ENCODE measurements at regions not wholly inside any gene's neighbourhood (a gene's known extent, or its start where the extent isn't known, plus 50 kb on each side); places are given as distances from the start of the nearest gene placed in this dataset.

DNA sequence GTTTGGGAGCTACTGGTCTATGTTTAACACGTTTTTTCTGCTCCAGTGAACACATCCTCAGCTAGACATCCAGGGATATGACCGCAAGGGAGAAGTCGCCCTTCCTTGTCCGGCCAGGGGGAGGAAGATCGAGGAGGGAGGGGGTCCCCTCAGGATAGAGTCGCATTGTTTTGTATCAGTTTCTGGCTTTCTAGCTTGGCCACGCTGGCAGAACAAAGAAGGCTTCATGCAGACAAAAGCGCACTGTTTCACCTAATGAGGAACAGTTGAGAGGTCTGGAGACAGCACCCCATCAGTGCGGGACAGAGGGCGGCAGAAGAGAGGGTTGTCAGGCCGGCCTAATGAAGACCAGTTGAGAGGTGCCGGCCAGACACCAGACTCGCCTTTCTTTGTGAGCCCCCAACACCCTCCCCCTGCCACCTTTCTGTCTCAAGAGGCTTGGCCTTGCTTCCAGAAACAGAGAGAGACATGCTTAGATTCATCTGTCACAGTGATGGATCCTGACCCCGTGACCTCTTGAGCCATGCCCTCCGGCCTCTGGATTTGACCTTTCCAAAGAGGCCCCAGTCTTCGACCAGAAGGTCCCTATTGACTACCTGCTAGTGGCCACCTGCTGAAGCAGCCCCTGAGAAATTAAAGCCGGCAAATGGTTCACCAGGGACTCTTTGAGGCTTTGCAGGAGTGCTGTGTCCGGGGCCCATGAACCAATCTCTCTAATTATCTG is 254.7 kb upstream of the TBX3 start:
- DNase-seq (no peak), ATAC-seq (ENCODE audit: poor library complexity) (no peak)
- intact Hi-C loops (cut with DNase I) = no loop called here

- intact Hi-C loops (cut with DNase I) = no loop called here
- no peak for DNase-seq
- no peak for ATAC-seq (ENCODE audit: poor library complexity)
These were observed 252.4 kb upstream of the TBX3 start for GRCh38 chr12:114936148-114937079.

GRCh38 chr12:114935658-114936057 is 251.7 kb upstream of the TBX3 start:
- intact Hi-C loops (cut with DNase I) = no loop called here
- DNase-seq = no peak
- ATAC-seq (ENCODE audit: poor library complexity) = no peak

- no peak for ATAC-seq (ENCODE audit: poor library complexity)
- intact Hi-C loops (cut with DNase I) = no loop called here
- DNase-seq = no peak
These were observed 249.6 kb upstream of the TBX3 start for GRCh38 chr12:114933428-114934160.

GRCh38 chr12:114932806-114933205 is 248.8 kb upstream of the TBX3 start:
- intact Hi-C loops (cut with DNase I) = no loop called here
- ATAC-seq (ENCODE audit: poor library complexity) (no peak), DNase-seq (no peak)

- ATAC-seq (ENCODE audit: poor library complexity) (no peak), DNase-seq (no peak)
- intact Hi-C loops (cut with DNase I) = no loop called here
These were observed 247.1 kb upstream of the TBX3 start for GRCh38 chr12:114931025-114931424.

DNA sequence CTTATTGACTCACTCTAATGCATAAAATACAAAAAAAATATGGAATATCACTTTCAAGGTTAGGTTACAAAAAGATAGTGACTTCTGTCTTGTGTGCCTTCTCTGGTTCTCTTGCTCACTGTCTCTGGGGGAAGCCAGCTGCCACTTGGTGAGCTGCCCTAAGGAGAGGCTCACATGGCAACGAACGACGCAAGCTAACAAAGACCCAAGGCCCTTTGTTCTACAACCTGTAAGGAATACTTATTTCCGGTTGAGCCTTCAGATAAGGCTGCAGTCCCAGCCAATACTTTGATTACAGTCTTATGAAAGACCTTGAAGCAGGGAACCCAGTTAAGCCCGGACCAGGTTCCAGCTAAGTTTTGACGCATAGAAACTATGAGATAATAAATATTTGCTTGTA is 242.4 kb upstream of the TBX3 start:
- no peak for ATAC-seq (ENCODE audit: poor library complexity)
- DNase-seq = no peak
- intact Hi-C loops (cut with DNase I) = no loop called here

DNA sequence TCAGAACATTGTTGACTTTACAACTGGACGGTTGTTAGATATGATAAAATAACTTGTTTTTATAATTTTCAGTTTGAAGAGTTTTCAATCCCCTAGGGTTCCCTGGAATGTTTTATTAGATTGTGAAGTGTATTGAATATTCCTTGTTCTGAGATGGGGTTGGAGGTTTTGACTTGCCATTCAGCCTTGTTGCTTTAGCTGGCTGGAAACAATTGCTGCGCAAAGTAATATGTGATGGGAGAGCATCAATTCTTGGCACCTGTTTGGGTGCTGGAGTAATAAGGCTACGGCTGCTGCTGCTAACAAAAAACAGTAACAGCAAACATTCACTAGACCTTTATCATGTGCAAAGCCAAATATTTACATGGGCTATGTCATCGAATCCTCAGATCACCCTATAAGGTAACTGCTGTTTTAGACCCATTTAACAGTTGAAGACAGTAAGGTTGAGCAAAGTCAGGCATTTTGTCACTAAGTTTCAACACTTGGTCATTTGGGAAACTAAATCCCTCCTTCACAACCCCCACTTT is 241.0 kb upstream of the TBX3 start:
- intact Hi-C loops (cut with DNase I) = no loop called here
- no peak for ATAC-seq (ENCODE audit: poor library complexity)
- no peak for DNase-seq

GRCh38 chr12:114921781-114922180 is 237.8 kb upstream of the TBX3 start:
- ATAC-seq (ENCODE audit: poor library complexity) (no peak), DNase-seq (no peak)
- intact Hi-C loops (cut with DNase I) = no loop called here

DNA sequence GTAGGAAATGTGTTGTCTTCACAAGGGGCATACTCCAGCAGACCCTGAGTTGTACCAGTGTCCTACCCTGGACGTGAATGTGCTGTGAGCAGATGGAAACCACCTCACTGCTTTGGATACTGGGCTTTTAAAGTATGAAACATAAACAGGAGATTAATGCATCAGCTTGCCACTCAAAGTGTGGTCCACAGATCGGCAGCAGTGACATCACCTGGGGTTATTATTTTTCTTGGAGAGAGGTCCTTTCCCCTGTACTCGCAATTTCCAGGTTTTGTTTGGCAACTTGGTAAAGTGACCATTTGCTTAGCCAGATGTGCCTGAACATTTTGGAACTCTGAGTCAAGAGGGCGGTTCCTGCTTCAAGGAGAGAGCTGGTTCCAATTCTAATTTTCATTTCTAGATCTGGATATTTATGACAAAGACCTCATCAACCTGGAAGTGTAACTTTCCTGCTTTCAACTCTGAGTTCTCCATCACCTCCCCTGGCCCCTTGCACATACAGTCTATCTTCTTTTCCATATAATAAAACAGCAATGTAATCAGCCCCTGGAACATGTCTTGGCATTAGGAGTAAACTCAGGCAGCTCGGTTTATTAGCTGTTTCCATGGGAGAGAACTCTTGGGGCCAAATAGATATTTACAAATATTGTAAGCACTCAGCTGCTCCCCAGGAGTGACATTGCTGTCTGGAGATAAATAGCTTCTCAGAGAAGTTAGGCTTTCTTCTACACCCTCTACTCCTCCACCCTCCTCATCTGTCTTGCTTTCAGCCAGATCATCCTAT is 237.0 kb upstream of the TBX3 start:
- DNase-seq (no peak), ATAC-seq (ENCODE audit: poor library complexity) (peak; percentile 60)
- intact Hi-C loops (cut with DNase I) = no loop called here

GRCh38 chr12:114919479-114919878 is 235.5 kb upstream of the TBX3 start:
- intact Hi-C loops (cut with DNase I) = no loop called here
- ATAC-seq (ENCODE audit: poor library complexity) (no peak), DNase-seq (no peak)

- DNase-seq = no peak
- intact Hi-C loops (cut with DNase I) = no loop called here
- ATAC-seq (ENCODE audit: poor library complexity) = no peak
These were observed 234.7 kb upstream of the TBX3 start for GRCh38 chr12:114918535-114919233.

DNA sequence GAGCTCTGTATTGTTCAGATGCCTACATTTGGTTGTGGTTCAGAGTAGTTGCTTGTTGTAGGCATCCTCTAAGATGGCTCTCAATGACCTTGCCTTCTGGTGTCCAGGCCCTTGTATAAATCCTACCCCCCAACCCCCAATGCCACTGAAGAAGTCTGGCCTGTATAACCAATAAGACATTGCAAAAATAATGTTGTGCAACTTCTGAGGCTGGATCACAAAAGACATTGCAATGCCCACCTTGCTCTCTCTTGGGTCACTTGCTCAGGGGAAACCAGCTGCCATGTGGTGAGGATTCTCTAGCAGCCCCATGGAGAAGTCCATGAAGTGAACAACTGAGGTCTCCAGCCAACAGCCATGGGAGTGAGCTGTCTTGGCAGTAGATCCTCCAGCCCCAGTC is 234.0 kb upstream of the TBX3 start:
- DNase-seq (no peak), ATAC-seq (ENCODE audit: poor library complexity) (no peak)
- intact Hi-C loops (cut with DNase I) = no loop called here

DNA sequence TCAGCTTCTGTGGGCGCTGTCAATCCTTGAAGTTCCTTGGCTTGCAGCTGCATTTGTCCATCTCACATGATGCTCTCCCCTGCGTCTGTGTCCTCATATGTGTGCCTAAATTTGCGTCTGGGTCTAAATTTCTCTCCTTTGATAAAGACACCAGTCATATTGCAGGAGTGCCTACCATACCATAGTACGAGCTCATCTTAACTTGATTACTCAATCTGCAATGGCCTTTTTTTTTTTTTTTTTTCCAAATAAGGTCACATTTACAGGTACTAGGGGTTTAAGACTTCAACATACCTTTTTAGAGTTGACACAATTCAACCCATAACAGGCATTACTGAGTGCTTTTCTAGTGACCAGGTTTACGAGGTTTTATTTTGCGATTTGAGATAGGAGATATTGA is 233.3 kb upstream of the TBX3 start:
- intact Hi-C loops (cut with DNase I) = no loop called here
- no peak for DNase-seq
- ATAC-seq (ENCODE audit: poor library complexity) = no peak

GRCh38 chr12:114916541-114916940 is 232.6 kb upstream of the TBX3 start:
- DNase-seq = no peak
- ATAC-seq (ENCODE audit: poor library complexity) = no peak
- intact Hi-C loops (cut with DNase I) = no loop called here

DNA sequence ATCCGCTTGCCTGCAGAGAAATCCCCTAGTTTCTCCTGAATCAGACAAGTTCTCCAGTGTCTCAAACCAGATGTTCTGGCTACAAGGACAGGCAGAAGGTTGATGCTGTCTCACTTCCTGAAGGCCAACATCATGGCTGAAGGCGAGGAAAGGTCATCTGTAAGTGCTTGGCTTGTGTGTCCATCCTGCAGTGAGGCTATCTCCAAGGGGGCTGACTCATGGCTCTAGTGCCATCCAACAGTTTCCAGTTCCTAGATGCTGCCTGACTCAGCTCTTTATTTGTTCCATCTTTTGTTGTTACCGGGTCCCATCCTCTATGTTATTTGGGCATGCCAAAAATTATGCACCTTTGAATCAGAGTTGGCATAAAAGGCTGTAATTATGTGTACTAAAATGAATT is 232.1 kb upstream of the TBX3 start:
- DNase-seq (no peak), ATAC-seq (ENCODE audit: poor library complexity) (no peak)
- intact Hi-C loops (cut with DNase I) = no loop called here

- ATAC-seq (ENCODE audit: poor library complexity) = no peak
These were observed 230.2 kb upstream of the TBX3 start for GRCh38 chr12:114913871-114914801.

More at GRCh38 chr12:114913871-114914801, 230.2 kb upstream of the TBX3 start:
- no peak for DNase-seq
- intact Hi-C loops (cut with DNase I) = no loop called here
